Stimulated activated naive B cell treated with anti-CD40 and anti-IgM and Interleukin-4, amounts not matched to agents 10 μg/mL and 1 μg/mL and 100 μg/mL, for 72 hours (primary cell): ENCODE measurements at regions not wholly inside any gene's neighbourhood (a gene's known extent, or its start where the extent isn't known, plus 50 kb on each side); places are given as distances from the start of the nearest gene placed in this dataset.

Source experiments
- ATAC-seq, 2 donors: fragments of 150-1000 bp; cut with Tn5 transposase; replicated peaks; 2 replicates each; pipeline ENCODE4 v1.10.0; 2021; ENCODE audit warnings: moderate library complexity in 1 of 2
- DNase-seq: peaks from one replicate; pipeline ENCODE4 v3.0.0; 2021
- H3K27ac Mint-ChIP-seq: one replicate; pipeline ENCODE4 v1.8.0; 2022; ENCODE audit warnings: mild to moderate bottlenecking, mixed read lengths
- H3K27me3 Mint-ChIP-seq, 2 donors: one replicate each; pipeline ENCODE4 v1.8.0; 2022; ENCODE audit warnings: mixed read lengths in 2 of 2
- H3K36me3 Mint-ChIP-seq, 2 donors: one replicate each; pipeline ENCODE4 v1.8.0; 2022; ENCODE audit warnings: mixed read lengths in 2 of 2, mild to moderate bottlenecking in 1 of 2
- H3K4me1 Mint-ChIP-seq, 2 donors: one replicate each; pipeline ENCODE4 v1.8.0; 2022; ENCODE audit warnings: mixed read lengths in 2 of 2, mild to moderate bottlenecking in 1 of 2
- H3K4me3 Mint-ChIP-seq, 2 donors: one replicate each; pipeline ENCODE4 v1.8.0; 2022; ENCODE audit warnings: mild to moderate bottlenecking in 2 of 2, mixed read lengths in 2 of 2, moderate library complexity in 1 of 2
- H3K9me3 Mint-ChIP-seq, 2 donors: one replicate each; pipeline ENCODE4 v1.8.0; 2022; ENCODE audit warnings: mixed read lengths in 2 of 2, mild to moderate bottlenecking in 1 of 2

GRCh38 chr1:198391393-198392020 is 149.0 kb downstream of the ATP6V1G3 start:
- H3K27me3 Mint-ChIP-seq = peaks cover 0 to 3% of the 10 kb centered on the region in 2 donors
- H3K36me3 Mint-ChIP-seq = no peaks in the 10 kb centered on the region
- no peak overlapping the region for H3K4me3 Mint-ChIP-seq
- H3K4me1 Mint-ChIP-seq = peaks cover 0 to 2% of the 10 kb centered on the region in 2 donors
- ATAC-seq = no peak
- H3K27ac Mint-ChIP-seq = no peak overlapping the region
- DNase-seq = no peak
- no peaks in the 10 kb centered on the region for H3K9me3 Mint-ChIP-seq

- peaks cover 0 to 2% of the 10 kb centered on the region in 2 donors for H3K4me1 Mint-ChIP-seq
- no peaks in the 10 kb centered on the region for H3K9me3 Mint-ChIP-seq
- no peak overlapping the region for H3K4me3 Mint-ChIP-seq
- no peaks in the 10 kb centered on the region for H3K36me3 Mint-ChIP-seq
- no peak for DNase-seq
- peaks cover 0 to 3% of the 10 kb centered on the region in 2 donors for H3K27me3 Mint-ChIP-seq
- H3K27ac Mint-ChIP-seq = no peak overlapping the region
- ATAC-seq = no peak
These were observed 152.9 kb downstream of the ATP6V1G3 start for GRCh38 chr1:198387587-198387986.

- Mint-ChIP-seq H3K36me3 (no peaks in the 10 kb centered on the region), H3K9me3 (peaks cover 0 to 5% of the 10 kb centered on the region in 2 donors), H3K4me1 (peaks cover 0 to 2% of the 10 kb centered on the region in 2 donors), H3K27ac (no peak overlapping the region), H3K4me3 (no peak overlapping the region), H3K27me3 (no peaks in the 10 kb centered on the region)
- DNase-seq (no peak), ATAC-seq (no peak)
These were observed 160.2 kb downstream of the ATP6V1G3 start for GRCh38 chr1:198380275-198380674.

- no peaks in the 10 kb centered on the region for H3K36me3 Mint-ChIP-seq
- no peak overlapping the region for H3K27ac Mint-ChIP-seq
- H3K9me3 Mint-ChIP-seq = peaks cover 2 to 5% of the 10 kb centered on the region in 2 donors
- DNase-seq (no peak), ATAC-seq (no peak)
- peaks cover 0 to 2% of the 10 kb centered on the region in 2 donors for H3K4me1 Mint-ChIP-seq
- no peak overlapping the region for H3K4me3 Mint-ChIP-seq
- H3K27me3 Mint-ChIP-seq = no peaks in the 10 kb centered on the region
These were observed 162.8 kb downstream of the ATP6V1G3 start for GRCh38 chr1:198377702-198378101.

- no peak for DNase-seq
- H3K4me3 Mint-ChIP-seq = no peak overlapping the region
- H3K4me1 Mint-ChIP-seq = peaks cover 0 to 2% of the 10 kb centered on the region in 2 donors
- H3K27ac Mint-ChIP-seq = no peak overlapping the region
- ATAC-seq = no peak
- peaks cover 2 to 10% of the 10 kb centered on the region in 2 donors for H3K9me3 Mint-ChIP-seq
- peaks cover 2 to 4% of the 10 kb centered on the region in 2 donors for H3K36me3 Mint-ChIP-seq
- H3K27me3 Mint-ChIP-seq = no peaks in the 10 kb centered on the region
These were observed 166.2 kb downstream of the ATP6V1G3 start for GRCh38 chr1:198374288-198374687.

GRCh38 chr1:198373376-198373775 is 167.1 kb downstream of the ATP6V1G3 start:
- Mint-ChIP-seq H3K4me3 (no peak overlapping the region), H3K27ac (no peak overlapping the region), H3K36me3 (peaks cover 2 to 4% of the 10 kb centered on the region in 2 donors), H3K27me3 (no peaks in the 10 kb centered on the region), H3K9me3 (peaks cover 4 to 11% of the 10 kb centered on the region in 2 donors), H3K4me1 (peaks cover 0 to 2% of the 10 kb centered on the region in 2 donors)
- ATAC-seq (no peak), DNase-seq (no peak)
